GM19463 (cell line): ENCODE measurements at regions not wholly inside any gene's neighbourhood (a gene's known extent, or its start where the extent isn't known, plus 50 kb on each side); places are given as distances from the start of the nearest gene placed in this dataset.

Experiments
- ATAC-seq: cut with Tn5 transposase; IDR thresholded peaks from one replicate; pipeline ENCODE4 v1.9.1; 2021; ENCODE audit warnings: mild to moderate bottlenecking, moderate library complexity; ENCODE audit not compliant: unreplicated experiment

GRCh38 chr14:85390236-85390635, 139.7 kb upstream of the FLRT2 start:
- no peak for ATAC-seq

GRCh38 chr14:85391455-85391854, 138.5 kb upstream of the FLRT2 start:
- no peak for ATAC-seq

DNA sequence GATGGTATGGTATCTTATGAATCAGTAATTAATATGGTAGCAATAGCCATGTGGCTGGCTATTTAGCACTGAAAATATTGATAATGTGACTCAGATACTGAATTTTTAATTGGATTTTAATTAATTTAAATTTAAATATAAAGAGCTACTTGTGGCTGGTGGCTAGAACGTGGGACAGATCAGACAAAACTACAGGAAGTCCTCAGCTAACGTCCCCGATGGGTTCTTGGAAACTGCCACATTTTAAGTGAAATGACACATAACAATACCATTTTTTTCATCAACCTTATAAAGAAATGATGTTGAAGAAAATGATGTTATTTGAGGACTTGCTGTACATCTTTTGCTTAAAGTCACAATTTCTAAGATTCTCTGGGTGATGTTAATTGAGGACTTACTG, 138.1 kb upstream of the FLRT2 start:
- no peak for ATAC-seq

DNA sequence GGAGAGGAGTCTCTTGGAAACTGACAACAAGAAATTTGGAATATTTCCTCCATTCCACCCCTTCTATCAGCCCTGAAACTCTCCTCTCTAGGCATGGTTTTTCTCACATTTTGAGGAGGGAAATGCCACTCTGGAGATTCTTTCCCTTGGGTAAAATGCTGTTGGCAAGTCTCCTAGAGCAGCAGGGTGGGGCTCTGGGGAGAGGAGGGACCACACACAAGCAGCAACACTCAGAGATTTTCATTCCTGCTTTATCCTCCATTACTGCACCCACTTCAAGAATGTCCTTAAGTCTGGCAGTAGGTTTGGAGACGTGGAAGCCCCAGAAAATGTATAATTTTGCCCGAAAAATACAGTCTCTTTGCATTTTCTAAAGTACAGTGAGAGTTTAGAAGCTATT, 130.8 kb upstream of the FLRT2 start:
- ATAC-seq = no peak

- no peak for ATAC-seq
Observed at GRCh38 chr14:85400678-85401077, 129.3 kb upstream of the FLRT2 start.

DNA sequence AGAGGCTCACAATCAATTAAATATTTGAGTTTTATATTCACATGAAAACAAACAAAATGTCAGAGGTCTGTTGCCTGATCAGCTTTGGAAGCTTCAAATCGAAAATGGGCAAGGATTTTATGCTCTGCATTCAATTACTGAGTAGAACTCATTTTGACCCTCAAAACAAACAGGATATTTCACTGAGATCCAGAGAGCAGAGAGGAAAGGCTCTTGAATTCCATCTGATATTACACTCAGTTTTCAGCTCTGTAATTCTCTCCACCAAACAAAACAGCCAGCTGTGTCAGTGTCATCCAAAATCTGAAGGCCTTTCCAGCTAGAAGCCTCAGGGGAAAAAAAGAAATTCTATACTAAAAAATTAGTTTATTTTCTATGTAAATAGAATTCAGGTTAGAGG, 128.6 kb upstream of the FLRT2 start:
- ATAC-seq = no peak

DNA sequence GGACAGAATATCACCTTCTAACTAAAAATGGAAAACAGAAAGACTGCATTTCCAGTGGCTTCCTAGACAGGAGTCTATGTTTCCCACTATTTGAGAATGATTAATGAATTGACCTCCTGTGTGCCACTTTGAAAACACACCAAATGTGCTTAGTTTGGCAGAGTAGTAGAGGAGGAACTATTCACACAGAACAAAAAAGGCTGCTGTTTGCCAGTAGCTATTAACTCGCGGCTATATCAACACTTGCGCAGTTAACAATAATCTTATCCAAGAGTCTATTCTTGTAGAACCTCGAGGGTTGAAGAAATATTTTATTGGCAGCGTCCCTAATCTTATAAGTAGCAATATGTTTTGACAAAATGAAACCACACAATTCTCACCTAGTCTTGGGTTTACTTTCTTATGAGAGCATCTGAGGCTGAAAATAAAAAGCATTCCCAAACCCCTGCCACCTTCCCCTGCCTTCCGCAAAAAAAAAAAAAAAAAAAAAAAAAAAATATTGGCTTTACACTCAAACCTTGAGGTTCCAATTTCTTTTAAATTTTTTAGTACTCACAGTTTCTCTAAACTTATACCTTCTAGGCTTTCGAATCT, 127.3 kb upstream of the FLRT2 start:
- no peak for ATAC-seq

DNA sequence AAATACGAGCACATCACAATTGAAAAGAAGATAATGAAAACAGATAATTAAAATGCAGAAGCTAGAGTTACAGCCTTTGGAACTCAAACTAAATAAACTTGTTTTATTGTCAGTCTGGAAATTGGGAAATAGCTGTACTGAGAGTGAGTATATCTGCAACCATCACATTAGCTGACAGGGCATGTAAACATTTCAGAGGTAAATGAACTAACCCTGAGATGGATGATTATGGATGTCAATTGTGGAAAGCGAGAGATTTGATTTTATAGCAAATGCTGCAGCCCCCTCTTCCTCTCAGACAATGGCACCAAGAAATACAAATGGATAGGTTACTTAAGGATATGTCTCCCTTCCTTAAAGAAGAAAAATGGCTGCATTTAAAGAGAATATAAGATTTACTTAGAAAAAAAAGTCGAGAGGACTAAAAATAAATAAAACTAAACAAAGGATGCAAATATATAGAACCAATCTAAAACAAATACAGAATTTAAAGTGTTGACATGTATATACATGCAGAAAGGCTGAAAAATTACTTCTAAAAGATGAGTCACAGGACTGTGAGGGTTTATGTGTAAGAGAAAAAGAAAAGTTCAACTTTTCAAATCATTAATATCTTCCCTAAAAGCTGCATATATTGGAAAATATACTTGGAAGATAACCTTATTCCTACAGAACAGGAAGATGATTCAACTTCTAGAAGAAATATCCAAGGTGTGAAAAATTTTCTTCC, 120.3 kb upstream of the FLRT2 start:
- ATAC-seq = no peak

DNA sequence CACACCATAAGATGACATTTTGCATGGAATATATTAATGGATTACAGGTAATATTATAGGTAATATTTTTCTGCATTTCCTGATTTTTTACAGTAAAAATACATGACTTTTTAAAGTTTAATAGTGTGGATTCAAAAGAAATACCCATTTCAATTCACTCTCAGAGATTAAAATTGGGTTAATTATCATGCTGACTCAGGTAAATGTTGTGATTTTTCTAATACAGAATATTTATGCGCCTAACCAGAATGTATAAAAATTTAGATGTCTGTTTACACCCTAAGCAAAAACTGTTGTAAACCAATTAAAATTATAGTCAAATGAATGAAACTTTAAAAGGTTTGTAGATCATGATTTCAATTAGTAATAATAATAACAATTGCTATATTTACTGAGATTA, 117.2 kb upstream of the FLRT2 start:
- no peak for ATAC-seq

GRCh38 chr14:85413836-85414526, 116.0 kb upstream of the FLRT2 start:
- ATAC-seq = no peak

DNA sequence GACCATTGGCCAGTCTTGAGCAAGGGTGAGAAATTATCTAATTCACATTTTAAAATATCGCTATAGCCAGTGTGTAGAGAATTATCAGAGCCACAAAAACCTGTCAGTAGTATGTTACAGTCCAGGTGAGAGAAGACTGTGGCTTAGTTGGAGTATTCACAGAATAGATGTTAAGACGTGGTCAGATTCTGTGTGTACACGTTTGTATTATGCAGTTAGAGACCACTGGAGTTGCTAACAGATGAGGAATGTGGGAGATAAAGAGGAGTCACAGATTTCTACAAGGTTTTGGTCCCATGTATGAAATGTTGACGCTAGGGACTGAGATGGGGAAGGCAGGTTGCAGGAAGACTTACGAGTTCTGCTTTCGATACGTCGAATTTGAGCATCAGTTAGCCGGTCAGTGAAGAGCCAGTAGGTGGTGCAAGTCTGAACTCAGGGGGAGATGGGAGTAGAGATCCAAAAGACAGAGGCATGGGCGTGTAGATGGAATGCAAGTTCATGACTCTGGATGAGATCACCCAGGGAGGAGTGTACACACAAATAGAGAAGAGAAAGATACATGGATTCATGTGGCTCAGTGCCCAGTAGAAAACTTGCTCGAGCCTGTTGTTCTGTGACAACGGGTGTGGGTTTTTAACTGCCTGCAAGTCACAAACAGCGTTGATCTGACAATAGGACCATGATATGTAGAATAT, 114.8 kb upstream of the FLRT2 start:
- ATAC-seq = no peak

- ATAC-seq = no peak
Observed at GRCh38 chr14:85416771-85417170, 113.2 kb upstream of the FLRT2 start.

- no peak for ATAC-seq
Observed at GRCh38 chr14:85417396-85417795, 112.5 kb upstream of the FLRT2 start.

- no peak for ATAC-seq
Observed at GRCh38 chr14:85418721-85419120, 111.2 kb upstream of the FLRT2 start.

GRCh38 chr14:85420278-85420677, 109.7 kb upstream of the FLRT2 start:
- no peak for ATAC-seq

DNA sequence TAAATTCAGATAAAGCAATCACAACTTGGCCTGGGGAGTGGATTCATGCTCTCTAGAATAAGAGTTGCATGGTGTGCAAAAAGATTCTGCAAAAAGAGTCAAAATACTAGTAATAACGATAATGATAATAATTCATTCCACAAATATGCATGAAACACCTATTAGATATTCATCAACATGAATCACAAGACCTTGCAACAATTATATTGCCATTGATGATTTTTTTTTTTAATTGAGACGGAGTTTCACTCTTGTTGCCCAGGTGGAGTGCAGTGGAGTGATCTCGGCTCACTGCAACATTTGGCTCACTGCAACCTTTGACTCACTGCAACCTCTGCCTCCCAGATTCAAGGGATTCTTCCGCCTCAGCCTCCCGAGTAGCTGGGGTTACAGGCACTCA, 109.2 kb upstream of the FLRT2 start:
- ATAC-seq = no peak

DNA sequence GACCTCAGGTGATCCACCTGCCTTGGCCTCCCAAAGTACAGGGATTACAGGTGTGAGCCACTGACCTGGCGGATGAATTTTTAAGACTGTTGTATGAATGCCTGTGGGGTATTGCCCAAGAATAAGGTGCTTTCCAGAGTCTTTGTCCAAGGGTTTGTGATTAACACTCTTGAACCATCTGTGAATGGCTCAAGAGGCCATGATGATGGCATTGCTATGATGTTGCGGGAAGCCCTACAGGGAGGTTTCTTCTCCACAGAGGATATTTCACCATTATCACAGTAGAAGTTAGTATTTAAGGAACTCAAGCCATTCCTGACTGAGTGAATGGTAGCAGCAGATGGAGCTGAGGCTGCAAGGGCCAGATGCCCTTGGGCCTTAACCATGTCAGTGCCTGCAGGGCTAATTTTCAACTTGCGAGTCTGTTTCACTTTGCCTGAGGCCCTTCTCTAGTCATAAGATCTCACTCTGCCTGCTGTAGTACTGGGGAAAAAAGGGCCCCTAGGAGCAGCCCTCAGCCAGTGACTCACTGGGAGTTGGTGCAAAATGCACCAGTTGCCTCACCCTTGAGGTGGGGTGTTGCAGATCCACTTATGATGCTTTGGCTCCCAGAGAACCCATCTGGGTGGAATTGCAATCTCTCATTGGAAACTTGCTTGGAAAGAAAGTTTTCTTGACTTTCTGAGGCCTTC, 108.6 kb upstream of the FLRT2 start:
- no peak for ATAC-seq

- ATAC-seq = no peak
Observed at GRCh38 chr14:85423889-85424288, 106.1 kb upstream of the FLRT2 start.

- ATAC-seq = no peak
Observed at GRCh38 chr14:85425507-85425906, 104.4 kb upstream of the FLRT2 start.

DNA sequence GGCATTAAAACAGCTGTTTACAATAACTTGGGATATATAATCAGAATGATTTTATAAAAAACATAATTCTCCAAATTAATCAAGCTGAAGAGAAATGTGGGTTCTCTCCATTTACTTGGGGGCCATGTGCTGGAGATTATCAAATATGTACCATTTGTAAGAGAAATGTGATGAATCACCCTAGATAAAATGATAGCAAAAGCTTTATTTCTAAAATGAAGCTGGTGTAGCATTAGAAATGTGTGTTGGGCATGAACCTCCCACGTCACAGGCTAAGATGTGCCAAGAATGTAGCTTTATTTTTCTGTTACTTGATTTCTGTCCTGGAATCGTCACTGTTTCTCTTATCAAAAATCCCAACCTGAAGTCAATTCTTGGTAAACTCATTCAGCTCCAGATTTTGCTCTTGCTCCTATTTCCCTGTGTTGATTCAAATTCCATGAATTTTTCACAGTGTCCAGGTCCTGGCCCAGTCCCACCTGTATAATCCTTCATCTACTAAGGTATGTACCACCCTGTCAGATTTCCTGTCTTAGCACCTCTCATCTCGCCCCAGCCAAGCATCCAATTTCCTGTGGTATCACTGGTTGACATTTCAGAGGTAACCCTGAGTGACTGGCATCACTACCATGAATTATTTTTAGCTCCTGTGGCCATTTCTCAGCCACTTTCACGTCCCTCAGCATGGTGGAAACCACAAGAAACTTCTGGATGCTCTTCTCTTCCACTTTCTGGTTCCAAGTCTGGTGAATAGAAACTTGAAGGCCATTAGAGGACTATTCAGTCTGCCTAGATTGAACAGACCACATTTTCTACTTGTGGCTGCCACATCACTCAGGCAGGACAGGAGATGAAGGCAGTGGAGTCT, 103.6 kb upstream of the FLRT2 start:
- ATAC-seq = no peak
